DOHH2 (cell line): ENCODE measurements at regions not wholly inside any gene's neighbourhood (a gene's known extent, or its start where the extent isn't known, plus 50 kb on each side); places are given as distances from the start of the nearest gene placed in this dataset.

Experiments
- H3F3A ChIP-seq: fragments of 200-600 bp; sonication (generic), shearing (Covaris generic); 2 replicates; pipeline ENCODE4 v1.6.0; 2016; ENCODE audit warnings: antibody characterized with exemption, mild to moderate bottlenecking; ENCODE audit not compliant: control insufficient read depth, insufficient read depth
- H3K27ac ChIP-seq: fragments of 200-600 bp; sonication (generic); 2 replicates; pipeline ENCODE4 v1.5.1; 2014; ENCODE audit warnings: low read depth, mild to moderate bottlenecking, low read length, moderate library complexity
- H3K27me3 ChIP-seq: fragments of 200-600 bp; sonication (generic); 2 replicates; pipeline ENCODE4 v1.6.1; 2014; ENCODE audit warnings: mild to moderate bottlenecking, low read length, mixed read lengths; ENCODE audit not compliant: control insufficient read depth
- H3K36me3 ChIP-seq: fragments of 200-600 bp; sonication (generic); 2 replicates; pipeline ENCODE4 v1.6.1; 2014; ENCODE audit warnings: mild to moderate bottlenecking, low read length, moderate library complexity, mixed read lengths; ENCODE audit not compliant: control insufficient read depth
- H3K4me1 ChIP-seq: fragments of 200-600 bp; sonication (generic); 2 replicates; pipeline ENCODE4 v1.6.1; 2014; ENCODE audit warnings: mild to moderate bottlenecking, low read length, mixed read lengths; ENCODE audit not compliant: control insufficient read depth
- H3K4me2 ChIP-seq: fragments of 200-600 bp; sonication (generic); 2 replicates; pipeline ENCODE4 v1.6.0; 2014; ENCODE audit warnings: mild to moderate bottlenecking, low read length, moderate library complexity
- H3K4me3 ChIP-seq: fragments of 200-600 bp; sonication (generic); 2 replicates; pipeline ENCODE4 v1.5.1; 2014; ENCODE audit warnings: mild to moderate bottlenecking, low read length, mixed read lengths
- H3K79me2 ChIP-seq: fragments of 200-600 bp; sonication (generic); 2 replicates; pipeline ENCODE4 v1.6.1; 2014; ENCODE audit warnings: mild to moderate bottlenecking, low read length, mixed read lengths; ENCODE audit not compliant: control insufficient read depth
- H3K9me2 ChIP-seq: fragments of 200-600 bp; sonication (generic); replicated peaks from 2 replicates; pipeline ENCODE4 v1.6.1; 2014; ENCODE audit warnings: mild to moderate bottlenecking, low read length, mixed read lengths; ENCODE audit not compliant: control insufficient read depth
- H3K9me3 ChIP-seq: fragments of 200-600 bp; sonication (generic); 2 replicates; pipeline ENCODE4 v1.6.1; 2014; ENCODE audit warnings: antibody characterized with exemption, low read length, mixed read lengths; ENCODE audit not compliant: control insufficient read depth, insufficient read depth
- H4K20me1 ChIP-seq: fragments of 200-600 bp; sonication (generic); 2 replicates; pipeline ENCODE4 v1.6.0; 2014; ENCODE audit warnings: low read depth, mild to moderate bottlenecking, antibody characterized with exemption, low read length, moderate library complexity; ENCODE audit not compliant: control insufficient read depth, insufficient read depth
- EZH2phosphoT487 ChIP-seq: fragments of 200-600 bp; sonication (generic); IDR thresholded peaks from 2 replicates; pipeline ENCODE4 v1.6.1; 2017; ENCODE audit warnings: borderline replicate concordance, mild to moderate bottlenecking, antibody characterized with exemption, low read length, moderate library complexity, mixed read lengths
- TF ChIP-seq, protein P1 (sequence below): fragments of 200-600 bp; sonication (generic); IDR thresholded peaks from one replicate; pipeline ENCODE4 v1.5.1; 2014; ENCODE audit warnings: antibody characterized with exemption, mild to moderate bottlenecking, low read depth, low read length; ENCODE audit not compliant: poor library complexity, severe bottlenecking

DNA sequence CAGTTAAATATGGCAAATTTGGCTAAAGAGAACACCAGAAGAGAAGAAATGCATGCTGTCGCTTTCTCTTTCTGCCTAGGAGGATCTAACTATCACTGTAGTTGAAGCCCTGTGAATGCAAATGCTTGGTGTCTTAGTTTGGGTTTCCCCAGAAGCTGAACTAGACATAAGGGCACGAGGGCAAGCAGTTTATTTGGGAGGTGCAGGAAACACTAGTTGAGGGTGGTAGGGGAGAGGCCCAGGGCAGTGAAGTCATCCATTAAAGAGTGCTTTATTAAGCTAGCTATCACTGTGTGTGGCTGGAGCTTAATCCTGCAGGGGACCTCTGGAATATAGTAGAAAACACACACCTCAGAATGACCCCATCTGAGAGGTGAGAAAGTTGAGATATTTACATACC is 639.8 kb upstream of the ZEB2 start:
- Histone ChIP-seq H3K79me2 (no peaks in the 10 kb centered on the region), H3K4me1 (no peaks in the 10 kb centered on the region), H3K4me3 (no peak overlapping the region), H3K9me3 (peaks cover 3% of the 10 kb centered on the region; the same call in 1 of the 2 replicates), H3K4me2 (no peak overlapping the region), H3K27me3 (no peaks in the 10 kb centered on the region), H3K36me3 (no peaks in the 10 kb centered on the region), H4K20me1 (no peaks in the 10 kb centered on the region), H3K9me2 (no peaks in the 10 kb centered on the region), H3F3A (no peaks in the 10 kb centered on the region), H3K27ac (no peak overlapping the region)
- TF ChIP-seq, protein P1, sequence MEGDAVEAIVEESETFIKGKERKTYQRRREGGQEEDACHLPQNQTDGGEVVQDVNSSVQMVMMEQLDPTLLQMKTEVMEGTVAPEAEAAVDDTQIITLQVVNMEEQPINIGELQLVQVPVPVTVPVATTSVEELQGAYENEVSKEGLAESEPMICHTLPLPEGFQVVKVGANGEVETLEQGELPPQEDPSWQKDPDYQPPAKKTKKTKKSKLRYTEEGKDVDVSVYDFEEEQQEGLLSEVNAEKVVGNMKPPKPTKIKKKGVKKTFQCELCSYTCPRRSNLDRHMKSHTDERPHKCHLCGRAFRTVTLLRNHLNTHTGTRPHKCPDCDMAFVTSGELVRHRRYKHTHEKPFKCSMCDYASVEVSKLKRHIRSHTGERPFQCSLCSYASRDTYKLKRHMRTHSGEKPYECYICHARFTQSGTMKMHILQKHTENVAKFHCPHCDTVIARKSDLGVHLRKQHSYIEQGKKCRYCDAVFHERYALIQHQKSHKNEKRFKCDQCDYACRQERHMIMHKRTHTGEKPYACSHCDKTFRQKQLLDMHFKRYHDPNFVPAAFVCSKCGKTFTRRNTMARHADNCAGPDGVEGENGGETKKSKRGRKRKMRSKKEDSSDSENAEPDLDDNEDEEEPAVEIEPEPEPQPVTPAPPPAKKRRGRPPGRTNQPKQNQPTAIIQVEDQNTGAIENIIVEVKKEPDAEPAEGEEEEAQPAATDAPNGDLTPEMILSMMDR, result no peak
- TF ChIP-seq EZH2phosphoT487, result no peak

GRCh38 chr2:145157741-145158591 is 638.0 kb upstream of the ZEB2 start:
- H3K9me3 ChIP-seq, result peaks cover 8% of the 10 kb centered on the region; the same call in 1 of the 2 replicates
- H3K27me3 ChIP-seq, result no peaks in the 10 kb centered on the region
- no peak overlapping the region for H3K27ac ChIP-seq
- TF ChIP-seq, protein P1, result no peak
- no peak for TF ChIP-seq EZH2phosphoT487
- H3K9me2 ChIP-seq, result no peaks in the 10 kb centered on the region
- no peaks in the 10 kb centered on the region for H3K36me3 ChIP-seq
- no peak overlapping the region for H3K4me3 ChIP-seq
- H3K4me2 ChIP-seq, result no peak overlapping the region
- H3K4me1 ChIP-seq, result no peaks in the 10 kb centered on the region
- no peaks in the 10 kb centered on the region for H3K79me2 ChIP-seq
- no peaks in the 10 kb centered on the region for H3F3A ChIP-seq
- no peaks in the 10 kb centered on the region for H4K20me1 ChIP-seq

- Histone ChIP-seq H3K9me3 (peaks cover 8% of the 10 kb centered on the region; the same call in 1 of the 2 replicates), H3F3A (no peaks in the 10 kb centered on the region), H3K27me3 (no peaks in the 10 kb centered on the region), H4K20me1 (no peaks in the 10 kb centered on the region), H3K27ac (no peak overlapping the region), H3K4me3 (no peak overlapping the region), H3K4me1 (no peaks in the 10 kb centered on the region), H3K9me2 (no peaks in the 10 kb centered on the region), H3K36me3 (no peaks in the 10 kb centered on the region), H3K4me2 (no peak overlapping the region), H3K79me2 (no peaks in the 10 kb centered on the region)
- no peak for TF ChIP-seq EZH2phosphoT487
- TF ChIP-seq, protein P1, result no peak
Observed at GRCh38 chr2:145157036-145157675, 637.2 kb upstream of the ZEB2 start.
